ENCODE measurements at regions not wholly inside any gene's neighbourhood (a gene's known extent, or its start where the extent isn't known, plus 50 kb on each side); places are given as distances from the start of the nearest gene placed in this dataset.

DNA sequence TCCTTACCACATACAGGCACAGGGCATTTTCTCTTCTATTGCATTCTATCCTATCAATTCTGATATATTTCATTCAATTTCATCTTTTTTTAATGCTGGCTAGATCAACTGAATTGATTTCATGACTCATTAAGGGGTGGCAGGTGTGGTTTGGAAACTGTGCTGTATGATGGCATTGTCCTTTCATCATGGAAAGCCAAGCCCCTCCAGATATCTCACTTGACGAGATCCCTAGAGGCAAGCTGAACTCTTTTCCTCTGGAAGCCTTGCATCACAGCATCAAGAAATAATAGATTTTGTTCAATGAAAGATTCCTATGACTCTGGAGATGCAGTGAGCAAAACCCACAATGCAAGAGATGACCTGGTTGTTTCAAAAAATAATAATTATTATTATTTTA is 401.2 kb downstream of the PREX1 start:
- ChIA-PET POLR2A (no interaction called here), CTCF (no interaction called here)
- H3K36me3 Mint-ChIP-seq (ENCODE audit: insufficient read depth, unreplicated experiment) = no peaks in the 10 kb centered on the region
- BruUV-seq (replicated peaks) = no TSS peak
- Histone ChIP-seq H3K9me3 (no peaks in the 10 kb centered on the region), H3K4me3 (ENCODE audit: low read depth, low read length) (no peak overlapping the region), H3K4me1 (no peaks in the 10 kb centered on the region), H3K36me3 (ENCODE audit: control insufficient read depth, insufficient read depth, low read length) (no peaks in the 10 kb centered on the region), H3K27me3 (replicated peaks; ENCODE audit: control insufficient read depth, insufficient read depth, low read length) (no peaks in the 10 kb centered on the region)
- no peaks in the 10 kb centered on the region for H3K9me3 Mint-ChIP-seq (ENCODE audit: unreplicated experiment)
- no peak overlapping the region for H3K27ac Mint-ChIP-seq (ENCODE audit: unreplicated experiment)
- peaks cover 7% of the 10 kb centered on the region for H3K27me3 Mint-ChIP-seq (ENCODE audit: insufficient read depth, unreplicated experiment)
- H3K4me3 Mint-ChIP-seq (ENCODE audit: unreplicated experiment) = no peak overlapping the region
- DNase-seq = peak in 1 of 2 experiments; percentile 3
- no peaks in the 10 kb centered on the region for H3K4me1 Mint-ChIP-seq (ENCODE audit: low read depth, unreplicated experiment)
- TF ChIP-seq, protein P1, sequence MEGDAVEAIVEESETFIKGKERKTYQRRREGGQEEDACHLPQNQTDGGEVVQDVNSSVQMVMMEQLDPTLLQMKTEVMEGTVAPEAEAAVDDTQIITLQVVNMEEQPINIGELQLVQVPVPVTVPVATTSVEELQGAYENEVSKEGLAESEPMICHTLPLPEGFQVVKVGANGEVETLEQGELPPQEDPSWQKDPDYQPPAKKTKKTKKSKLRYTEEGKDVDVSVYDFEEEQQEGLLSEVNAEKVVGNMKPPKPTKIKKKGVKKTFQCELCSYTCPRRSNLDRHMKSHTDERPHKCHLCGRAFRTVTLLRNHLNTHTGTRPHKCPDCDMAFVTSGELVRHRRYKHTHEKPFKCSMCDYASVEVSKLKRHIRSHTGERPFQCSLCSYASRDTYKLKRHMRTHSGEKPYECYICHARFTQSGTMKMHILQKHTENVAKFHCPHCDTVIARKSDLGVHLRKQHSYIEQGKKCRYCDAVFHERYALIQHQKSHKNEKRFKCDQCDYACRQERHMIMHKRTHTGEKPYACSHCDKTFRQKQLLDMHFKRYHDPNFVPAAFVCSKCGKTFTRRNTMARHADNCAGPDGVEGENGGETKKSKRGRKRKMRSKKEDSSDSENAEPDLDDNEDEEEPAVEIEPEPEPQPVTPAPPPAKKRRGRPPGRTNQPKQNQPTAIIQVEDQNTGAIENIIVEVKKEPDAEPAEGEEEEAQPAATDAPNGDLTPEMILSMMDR (IDR thresholded peaks at IDR 0.05; ENCODE audit: insufficient read depth in 1 of 2, low read depth in 1 of 2, low read length in 1 of 2, severe bottlenecking in 1 of 2, unreplicated experiment in 1 of 2) = no peak
- intact Hi-C loops (cut with micrococcal nuclease; ENCODE audit: unreplicated experiment) = no loop called here

DNA sequence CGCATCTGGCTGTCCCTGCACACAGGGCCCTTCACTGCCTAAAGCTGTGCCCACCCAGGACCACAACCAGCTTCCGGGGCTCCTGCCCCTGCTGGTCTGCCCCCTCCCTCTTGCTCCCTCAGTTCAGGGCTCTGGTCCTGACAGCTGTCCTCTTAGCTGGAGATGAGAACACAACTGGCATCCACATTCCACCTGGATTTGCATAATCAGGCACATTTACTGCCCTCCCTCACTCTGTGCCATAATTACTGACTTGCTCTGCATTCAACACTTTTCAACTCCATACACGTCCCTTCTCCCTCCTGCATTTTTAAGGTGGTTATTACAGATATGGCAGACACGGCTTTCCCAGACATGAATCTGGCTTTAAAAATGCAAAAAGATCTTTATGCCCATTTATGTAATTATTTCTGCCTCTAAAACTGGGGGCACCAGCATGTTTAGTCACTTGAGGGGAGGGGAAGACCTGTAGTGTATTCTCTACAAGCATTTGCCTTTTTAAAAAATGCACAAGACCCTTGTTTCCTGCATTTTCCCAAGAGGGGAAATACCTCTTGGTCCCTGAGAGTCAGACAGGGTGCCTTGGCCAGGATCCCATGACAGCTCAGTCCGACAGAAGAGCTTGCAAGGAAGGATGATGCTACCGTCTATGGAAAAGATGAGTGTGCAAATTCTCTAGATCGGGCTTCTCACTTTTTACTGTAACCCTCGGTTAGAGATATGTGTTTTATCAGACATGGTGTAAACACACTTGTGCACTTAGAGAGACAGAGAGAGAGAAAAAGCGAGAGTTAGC is 401.8 kb downstream of the PREX1 start:
- H3K36me3 Mint-ChIP-seq (ENCODE audit: insufficient read depth, unreplicated experiment) = no peaks in the 10 kb centered on the region
- DNase-seq = peak in 1 of 2 experiments; percentile 11
- no peaks in the 10 kb centered on the region for H3K9me3 ChIP-seq
- H3K4me1 ChIP-seq = no peaks in the 10 kb centered on the region
- no peaks in the 10 kb centered on the region for H3K9me3 Mint-ChIP-seq (ENCODE audit: unreplicated experiment)
- no peaks in the 10 kb centered on the region for H3K36me3 ChIP-seq (ENCODE audit: control insufficient read depth, insufficient read depth, low read length)
- TF ChIP-seq, protein P1 (IDR thresholded peaks at IDR 0.05; ENCODE audit: insufficient read depth in 1 of 2, low read depth in 1 of 2, low read length in 1 of 2, severe bottlenecking in 1 of 2, unreplicated experiment in 1 of 2) = no peak
- no peak overlapping the region for H3K4me3 ChIP-seq (ENCODE audit: low read depth, low read length)
- intact Hi-C loops (cut with micrococcal nuclease; ENCODE audit: unreplicated experiment) = no loop called here
- no peaks in the 10 kb centered on the region for H3K27me3 ChIP-seq (replicated peaks; ENCODE audit: control insufficient read depth, insufficient read depth, low read length)
- CTCF ChIA-PET = no interaction called here
- no peak overlapping the region for H3K27ac Mint-ChIP-seq (ENCODE audit: unreplicated experiment)
- POLR2A ChIA-PET = no interaction called here
- H3K27me3 Mint-ChIP-seq (ENCODE audit: insufficient read depth, unreplicated experiment) = peaks cover 7% of the 10 kb centered on the region
- BruUV-seq (replicated peaks) = no TSS peak
- no peak overlapping the region for H3K4me3 Mint-ChIP-seq (ENCODE audit: unreplicated experiment)
- no peaks in the 10 kb centered on the region for H3K4me1 Mint-ChIP-seq (ENCODE audit: low read depth, unreplicated experiment)

DNA sequence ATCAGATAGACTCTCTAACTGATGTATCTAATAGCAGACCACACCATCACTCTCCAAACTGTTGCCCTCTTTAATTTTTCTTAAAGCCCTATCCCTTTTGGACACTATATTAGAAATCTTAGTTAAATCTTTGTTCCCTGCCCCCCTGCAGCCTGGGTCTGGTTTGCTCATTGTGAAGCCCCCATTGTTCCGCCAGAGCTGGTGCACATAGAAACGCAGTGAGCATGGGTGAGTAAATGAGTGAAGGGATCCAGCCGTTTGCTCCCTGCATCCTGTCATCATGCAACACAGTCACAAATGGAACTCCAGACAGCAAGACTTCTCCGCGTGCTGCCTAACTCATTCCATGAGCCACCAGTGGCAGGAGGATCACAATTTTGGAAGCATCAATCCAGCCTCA is 402.5 kb downstream of the PREX1 start:
- no peak for DNase-seq
- ChIA-PET POLR2A (no interaction called here), CTCF (interaction anchor here (0.7 to 0.8 kb wide), 2 partner anchors 195 to 397 kb away, joined by 3 to 5 read pairs; no protein-coding TSS in a partner anchor)
- Mint-ChIP-seq H3K27me3 (ENCODE audit: insufficient read depth, unreplicated experiment) (peaks cover 7% of the 10 kb centered on the region), H3K9me3 (ENCODE audit: unreplicated experiment) (no peaks in the 10 kb centered on the region), H3K4me1 (ENCODE audit: low read depth, unreplicated experiment) (no peaks in the 10 kb centered on the region), H3K4me3 (ENCODE audit: unreplicated experiment) (no peak overlapping the region), H3K27ac (ENCODE audit: unreplicated experiment) (no peak overlapping the region), H3K36me3 (ENCODE audit: insufficient read depth, unreplicated experiment) (no peaks in the 10 kb centered on the region)
- H3K9me3 ChIP-seq = no peaks in the 10 kb centered on the region
- H3K36me3 ChIP-seq (ENCODE audit: control insufficient read depth, insufficient read depth, low read length) = no peaks in the 10 kb centered on the region
- no peaks in the 10 kb centered on the region for H3K4me1 ChIP-seq
- no peak overlapping the region for H3K4me3 ChIP-seq (ENCODE audit: low read depth, low read length)
- no TSS peak for BruUV-seq (replicated peaks)
- no peaks in the 10 kb centered on the region for H3K27me3 ChIP-seq (replicated peaks; ENCODE audit: control insufficient read depth, insufficient read depth, low read length)
- TF ChIP-seq, protein P1 (IDR thresholded peaks at IDR 0.05; ENCODE audit: insufficient read depth in 1 of 2, low read depth in 1 of 2, low read length in 1 of 2, severe bottlenecking in 1 of 2, unreplicated experiment in 1 of 2) = no peak
- intact Hi-C loops (cut with micrococcal nuclease; ENCODE audit: unreplicated experiment) = no loop called here

Measured in Caco-2 (cell line).